GM10248 (cell line): ENCODE measurements at regions not wholly inside any gene's neighbourhood (a gene's known extent, or its start where the extent isn't known, plus 50 kb on each side); places are given as distances from the start of the nearest gene placed in this dataset.

Experiments used
- CTCF ChIA-PET: fragments of 300-600 bp; sonication (Branson Sonifier 250); formaldehyde crosslinking; extraction: SDS; loops from one replicate; lab custom pipeline; 2021; ENCODE audit warnings: antibody characterized with exemption; lab: Yijun Ruan, JAX
- POLR2A ChIA-PET: fragments of 350-650 bp; sonication (Branson Sonifier 250); formaldehyde crosslinking; extraction: SDS; loops from one replicate; lab custom pipeline; 2020; ENCODE audit warnings: antibody characterized with exemption; lab: Yijun Ruan, JAX
- DNase-seq: peaks from one replicate; pipeline ENCODE4 v3.0.0; 2012; ENCODE audit errors: extremely low spot score
- TF ChIP-seq, protein P1 (sequence below): IDR thresholded peaks from 2 replicates; pipeline ENCODE4 v1.5.1; 2012; ENCODE audit warnings: mild to moderate bottlenecking, low read depth; ENCODE audit errors: extremely low read depth, missing control alignments, control extremely low read depth

DNA sequence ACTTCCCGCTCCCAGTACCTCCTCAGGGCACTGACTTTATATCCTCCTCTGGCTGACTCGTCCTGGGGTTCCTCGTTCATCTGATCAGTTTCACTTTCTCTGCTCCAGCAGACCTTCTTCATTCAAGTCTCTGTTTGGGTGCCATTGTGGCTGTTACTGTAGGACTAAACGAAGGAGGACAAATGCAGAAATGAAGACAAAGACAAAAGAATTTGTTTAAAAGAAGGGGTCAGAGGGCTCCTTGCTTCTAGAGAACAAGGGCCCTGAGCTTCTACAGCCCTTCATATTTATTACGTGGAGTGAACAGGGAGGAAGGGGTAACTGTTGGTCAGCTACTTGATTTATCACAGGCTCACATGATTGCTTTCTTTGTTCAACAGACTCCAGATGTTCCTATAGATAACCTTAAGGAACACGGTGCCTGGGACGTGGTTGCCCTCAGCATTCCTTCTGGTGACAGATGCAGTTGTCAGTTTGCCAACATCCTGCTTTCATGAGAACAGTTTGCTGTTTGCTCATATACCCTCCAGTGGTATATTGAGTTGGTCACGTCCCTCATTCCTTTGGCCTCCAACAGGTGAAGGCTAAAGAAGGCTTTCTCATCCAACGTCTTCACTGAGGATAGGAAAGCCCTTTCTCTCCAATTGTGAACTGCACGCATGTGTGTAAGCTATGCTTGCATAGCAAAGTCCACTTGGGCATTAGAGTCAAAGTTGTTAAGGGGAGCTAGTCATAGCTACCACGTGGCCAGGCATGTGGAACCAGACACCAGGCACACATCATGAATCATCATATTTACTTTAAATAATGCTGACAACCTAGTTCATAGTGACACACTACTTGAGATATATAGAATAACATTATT, 69.1 kb upstream of the BTN3A2 start:
- TF ChIP-seq, protein P1, sequence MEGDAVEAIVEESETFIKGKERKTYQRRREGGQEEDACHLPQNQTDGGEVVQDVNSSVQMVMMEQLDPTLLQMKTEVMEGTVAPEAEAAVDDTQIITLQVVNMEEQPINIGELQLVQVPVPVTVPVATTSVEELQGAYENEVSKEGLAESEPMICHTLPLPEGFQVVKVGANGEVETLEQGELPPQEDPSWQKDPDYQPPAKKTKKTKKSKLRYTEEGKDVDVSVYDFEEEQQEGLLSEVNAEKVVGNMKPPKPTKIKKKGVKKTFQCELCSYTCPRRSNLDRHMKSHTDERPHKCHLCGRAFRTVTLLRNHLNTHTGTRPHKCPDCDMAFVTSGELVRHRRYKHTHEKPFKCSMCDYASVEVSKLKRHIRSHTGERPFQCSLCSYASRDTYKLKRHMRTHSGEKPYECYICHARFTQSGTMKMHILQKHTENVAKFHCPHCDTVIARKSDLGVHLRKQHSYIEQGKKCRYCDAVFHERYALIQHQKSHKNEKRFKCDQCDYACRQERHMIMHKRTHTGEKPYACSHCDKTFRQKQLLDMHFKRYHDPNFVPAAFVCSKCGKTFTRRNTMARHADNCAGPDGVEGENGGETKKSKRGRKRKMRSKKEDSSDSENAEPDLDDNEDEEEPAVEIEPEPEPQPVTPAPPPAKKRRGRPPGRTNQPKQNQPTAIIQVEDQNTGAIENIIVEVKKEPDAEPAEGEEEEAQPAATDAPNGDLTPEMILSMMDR, result no peak
- DNase-seq, result no peak
- ChIA-PET POLR2A (interaction anchor here (0.5 to 0.6 kb wide), 2 partner anchors 63 to 172 kb away, joined by 3 to 4 read pairs; a partner anchor contains a TSS), CTCF (no interaction called here)

DNA sequence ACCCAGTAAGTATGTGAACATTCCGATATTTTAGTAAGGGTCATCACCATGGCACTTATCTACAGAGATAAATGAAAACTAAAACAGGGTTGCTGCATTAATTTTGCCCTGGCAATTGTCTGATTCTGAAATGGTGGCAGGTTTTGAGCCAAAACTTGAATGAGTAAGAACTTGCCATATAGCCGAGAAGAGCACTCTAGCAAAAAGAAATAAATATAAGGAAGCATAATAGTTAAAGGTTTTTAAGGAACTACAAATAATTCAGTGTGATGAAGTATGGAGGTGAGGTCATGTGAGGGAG, 68.5 kb upstream of the BTN3A2 start:
- DNase-seq, result no peak
- ChIA-PET POLR2A (no interaction called here), CTCF (interaction anchor here (1.0 kb wide), 1 partner anchor 11 kb away, joined by 3 read pairs; no protein-coding TSS in a partner anchor)
- TF ChIP-seq, protein P1, result no peak

DNA sequence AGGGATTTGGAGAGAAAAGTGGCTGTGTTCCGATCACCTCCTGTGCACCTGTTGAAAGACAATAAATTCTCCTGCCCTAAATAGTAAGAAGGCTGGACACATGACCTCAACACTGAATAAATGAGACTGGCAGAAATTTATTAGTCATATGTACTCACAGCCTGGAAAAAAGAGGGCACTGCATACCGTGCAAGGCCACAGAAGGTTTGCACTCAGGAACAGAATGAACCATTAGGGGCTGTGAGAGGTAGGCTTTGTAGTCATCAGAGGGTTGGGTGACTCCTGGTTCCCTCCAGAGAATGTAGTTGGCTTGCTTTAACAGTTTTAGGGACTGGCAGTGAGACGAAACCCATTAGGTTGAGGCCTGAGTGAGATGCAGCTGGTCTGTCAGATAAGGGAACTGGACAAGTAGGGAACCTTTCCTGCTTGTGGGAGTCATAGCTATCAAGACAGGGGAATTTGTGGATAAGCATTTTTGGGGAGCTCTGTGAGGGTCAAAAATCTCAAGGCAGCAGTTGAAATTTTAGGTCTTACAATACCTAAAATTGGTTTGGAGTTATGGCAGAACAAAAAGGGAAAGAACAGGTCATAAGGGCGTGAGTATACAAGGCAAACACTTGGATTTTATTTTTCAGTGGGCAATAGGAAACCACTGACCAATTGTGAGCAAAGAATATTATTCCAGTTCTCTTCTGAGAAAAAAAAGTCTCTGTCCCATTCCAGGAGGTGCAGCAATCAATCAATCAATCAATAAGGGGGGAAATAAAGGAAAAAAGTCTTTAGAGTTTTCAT, 67.9 kb upstream of the BTN3A2 start:
- CTCF ChIA-PET, result interaction anchor here (1.0 kb wide), 1 partner anchor 10 kb away, joined by 3 read pairs; no protein-coding TSS in a partner anchor
- no peak for DNase-seq
- TF ChIP-seq, protein P1, result no peak
- POLR2A ChIA-PET, result no interaction called here

DNA sequence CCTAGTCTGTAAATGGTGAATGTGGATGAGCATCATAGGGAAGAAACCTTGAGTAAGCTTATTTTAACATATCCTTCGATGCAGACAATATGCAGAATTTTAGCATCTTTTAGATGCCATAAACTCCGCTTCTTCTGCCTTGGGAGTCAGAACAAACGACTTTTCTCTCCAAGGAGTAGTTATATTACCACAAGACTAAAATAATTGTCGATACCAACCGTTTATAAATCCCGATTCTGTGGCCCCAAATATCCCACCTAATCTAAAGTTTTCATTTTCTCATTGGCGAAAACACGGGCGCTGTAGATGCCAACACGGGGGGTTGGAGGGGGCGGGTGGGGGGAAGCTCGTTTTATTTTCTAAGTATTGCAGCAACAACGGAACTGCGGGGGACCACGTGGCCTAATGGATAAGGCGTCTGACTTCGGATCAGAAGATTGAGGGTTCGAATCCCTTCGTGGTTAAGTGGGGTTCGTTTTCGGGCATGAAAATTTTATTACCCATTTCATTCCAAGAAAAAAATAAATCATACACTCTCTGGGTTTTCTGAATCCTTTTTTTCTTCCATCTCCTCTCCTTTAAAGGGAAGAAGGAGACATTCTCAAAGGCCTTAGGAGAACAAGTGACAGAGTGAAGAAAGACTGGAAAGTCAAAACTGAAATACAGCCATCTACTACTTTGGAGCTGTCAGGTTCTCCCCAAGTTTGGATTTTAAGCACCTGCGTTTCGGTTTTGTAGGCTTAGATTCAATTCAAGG, 65.5 kb upstream of the BTN3A2 start:
- POLR2A ChIA-PET, result no interaction called here
- CTCF ChIA-PET, result interaction anchor here (0.9 kb wide), 1 partner anchor 100 kb away, joined by 3 read pairs; a partner anchor contains a TSS
- TF ChIP-seq, protein P1, result no peak
- no peak for DNase-seq

DNA sequence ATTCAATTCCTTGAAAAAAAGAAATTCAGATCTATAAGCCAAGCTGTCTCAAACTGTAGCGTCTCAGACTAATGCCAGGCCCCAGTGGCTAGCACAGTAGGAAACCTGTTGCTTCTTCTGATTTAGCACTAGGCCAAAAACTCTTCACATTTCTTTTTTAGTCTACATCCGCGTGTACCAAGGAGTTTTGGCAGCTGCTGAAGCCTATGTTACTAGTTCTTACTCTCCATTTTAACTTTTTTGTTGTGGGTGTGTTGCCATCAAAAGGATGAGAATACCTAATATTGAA, 65.0 kb upstream of the BTN3A2 start:
- POLR2A ChIA-PET, result no interaction called here
- no peak for DNase-seq
- CTCF ChIA-PET, result interaction anchor here (0.9 kb wide), 1 partner anchor 101 kb away, joined by 3 read pairs; a partner anchor contains a TSS
- TF ChIP-seq, protein P1, result no peak

DNA sequence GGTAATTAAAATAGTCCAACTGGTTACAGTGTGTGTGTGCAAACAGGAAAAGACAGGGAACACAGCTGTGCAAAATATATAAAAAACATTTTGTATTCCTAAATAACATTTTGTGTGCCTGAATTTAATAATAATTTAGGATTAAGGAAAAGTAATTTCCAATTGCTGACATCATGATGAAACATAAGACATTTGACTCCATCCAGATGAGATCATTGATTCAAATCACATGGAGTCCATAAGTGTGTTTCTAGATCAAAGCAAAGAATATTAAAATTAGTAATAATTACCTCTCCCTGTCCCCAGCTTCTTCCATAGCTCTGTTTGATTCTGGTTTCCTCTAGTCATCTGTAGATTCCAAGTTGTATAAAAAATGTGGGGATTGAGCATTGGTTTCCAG, 64.6 kb upstream of the BTN3A2 start:
- CTCF ChIA-PET, result interaction anchor here (0.9 kb wide), 1 partner anchor 101 kb away, joined by 3 read pairs; a partner anchor contains a TSS
- POLR2A ChIA-PET, result no interaction called here

More for the DNA sequence above, 64.6 kb upstream of the BTN3A2 start:
- DNase-seq, result no peak
- TF ChIP-seq, protein P1, result no peak
